IPS DF 4.7 (cell line): ENCODE measurements at regions not wholly inside any gene's neighbourhood (a gene's known extent, or its start where the extent isn't known, plus 50 kb on each side); places are given as distances from the start of the nearest gene placed in this dataset.

Source experiments
- DNase-seq: peaks from one replicate; pipeline ENCODE4 v3.0.0-alpha.2; 2013; ENCODE audit warnings: low spot score; ENCODE audit errors: extremely low read depth

GRCh38 chr13:80577285-80577684, 236.4 kb upstream of the SPRY2 start:
- no peak for DNase-seq

- no peak for DNase-seq
These were observed 233.4 kb upstream of the SPRY2 start for GRCh38 chr13:80574113-80574850.

GRCh38 chr13:80572923-80573316, 232.0 kb upstream of the SPRY2 start:
- DNase-seq: no peak

- DNase-seq: no peak
These were observed 231.5 kb upstream of the SPRY2 start for GRCh38 chr13:80572308-80572922.

GRCh38 chr13:80571346-80572307, 230.7 kb upstream of the SPRY2 start:
- no peak for DNase-seq

- DNase-seq: no peak
These were observed 222.5 kb upstream of the SPRY2 start for GRCh38 chr13:80563439-80563838.

- DNase-seq: no peak
These were observed 221.7 kb upstream of the SPRY2 start for GRCh38 chr13:80562433-80563156.

GRCh38 chr13:80560609-80561008, 219.7 kb upstream of the SPRY2 start:
- no peak for DNase-seq

- no peak for DNase-seq
These were observed 219.0 kb upstream of the SPRY2 start for GRCh38 chr13:80559944-80560343.

- no peak for DNase-seq
These were observed 217.1 kb upstream of the SPRY2 start for GRCh38 chr13:80558074-80558473.

GRCh38 chr13:80555796-80556678, 215.1 kb upstream of the SPRY2 start:
- DNase-seq: no peak

- DNase-seq: no peak
These were observed 212.0 kb upstream of the SPRY2 start for GRCh38 chr13:80552851-80553440.

- DNase-seq: no peak
These were observed 210.9 kb upstream of the SPRY2 start for GRCh38 chr13:80551650-80552497.

GRCh38 chr13:80550971-80551441, 210.1 kb upstream of the SPRY2 start:
- DNase-seq: no peak

GRCh38 chr13:80548915-80549314, 208.0 kb upstream of the SPRY2 start:
- DNase-seq: no peak

GRCh38 chr13:80547885-80548825, 207.2 kb upstream of the SPRY2 start:
- DNase-seq: no peak

- no peak for DNase-seq
These were observed 206.4 kb upstream of the SPRY2 start for GRCh38 chr13:80547341-80547740.

- DNase-seq: no peak
These were observed 192.2 kb upstream of the SPRY2 start for GRCh38 chr13:80533175-80533574.
